ENCODE measurements at regions not wholly inside any gene's neighbourhood (a gene's known extent, or its start where the extent isn't known, plus 50 kb on each side); places are given as distances from the start of the nearest gene placed in this dataset.

- H3K4me3 ChIP-seq: no peak overlapping the region
- no peaks in the 10 kb centered on the region for H3K36me3 ChIP-seq (ENCODE audit: low read depth, missing control alignments)
- no peak overlapping the region for H3K27ac ChIP-seq
- no peak for DNase-seq
- intact Hi-C loops (cut with DNase I; ENCODE audit: low total_unique reads): no loop called here
- no peak for TF ChIP-seq POLR2A (IDR thresholded peaks at IDR 0.05)
- no peak for TF ChIP-seq CTCF (IDR thresholded peaks at IDR 0.05)
- H3K9me3 ChIP-seq: no peaks in the 10 kb centered on the region
- WGBS, 2 donors: 92% methylated on average over 4 of the region's 4 CpGs
- no peaks in the 10 kb centered on the region for H3K4me1 ChIP-seq
- H3K27me3 ChIP-seq: no peaks in the 10 kb centered on the region
These were observed 1078.5 kb upstream of the ZEB2 start for GRCh38 chr2:145598434-145598833.

GRCh38 chr2:145597809-145598208 lies 1077.9 kb upstream of the ZEB2 start:
- intact Hi-C loops (cut with DNase I; ENCODE audit: low total_unique reads): no loop called here
- Histone ChIP-seq H3K4me3 (no peak overlapping the region), H3K4me1 (no peaks in the 10 kb centered on the region), H3K9me3 (no peaks in the 10 kb centered on the region), H3K27ac (no peak overlapping the region), H3K36me3 (ENCODE audit: low read depth, missing control alignments) (no peaks in the 10 kb centered on the region), H3K27me3 (no peaks in the 10 kb centered on the region)
- DNase-seq: no peak
- TF ChIP-seq CTCF (IDR thresholded peaks at IDR 0.05): no peak
- TF ChIP-seq POLR2A (IDR thresholded peaks at IDR 0.05): no peak

DNA sequence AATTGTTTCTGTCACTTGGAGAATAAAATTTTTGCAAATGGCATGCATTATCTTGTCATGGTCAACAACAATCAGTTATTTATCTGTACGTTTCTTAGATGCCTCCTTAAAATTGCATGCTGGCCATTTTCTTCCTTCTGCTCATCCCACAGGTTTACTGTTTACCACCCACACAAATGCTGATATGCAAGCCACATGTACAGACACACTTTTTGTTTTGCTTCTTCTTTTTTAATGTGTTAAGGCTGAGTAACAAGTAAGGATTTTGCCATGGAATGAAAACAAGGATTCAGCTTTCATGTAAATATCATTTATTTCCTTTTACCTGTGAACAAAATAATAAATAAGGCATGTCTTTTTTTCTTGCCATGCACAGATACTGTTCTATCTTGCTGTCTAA lies 1077.1 kb upstream of the ZEB2 start:
- Histone ChIP-seq H3K9me3 (no peaks in the 10 kb centered on the region), H3K4me3 (no peak overlapping the region), H3K27me3 (no peaks in the 10 kb centered on the region), H3K4me1 (no peaks in the 10 kb centered on the region), H3K27ac (no peak overlapping the region), H3K36me3 (ENCODE audit: low read depth, missing control alignments) (no peaks in the 10 kb centered on the region)
- no peak for TF ChIP-seq POLR2A (IDR thresholded peaks at IDR 0.05)
- no peak for TF ChIP-seq CTCF (IDR thresholded peaks at IDR 0.05)
- WGBS, 2 donors: 31 to 41% methylated on average over 1 of the region's 1 CpG
- intact Hi-C loops (cut with DNase I; ENCODE audit: low total_unique reads): no loop called here
- no peak for DNase-seq

- intact Hi-C loops (cut with DNase I; ENCODE audit: low total_unique reads): no loop called here
- 83 to 91% methylated on average over 3 of the region's 3 CpGs for WGBS, 2 donors
These were observed 1076.5 kb upstream of the ZEB2 start for GRCh38 chr2:145596416-145596815.

More at GRCh38 chr2:145596416-145596815, 1076.5 kb upstream of the ZEB2 start:
- no peaks in the 10 kb centered on the region for H3K36me3 ChIP-seq (ENCODE audit: low read depth, missing control alignments)
- no peaks in the 10 kb centered on the region for H3K4me1 ChIP-seq
- TF ChIP-seq CTCF (IDR thresholded peaks at IDR 0.05) (no peak), POLR2A (IDR thresholded peaks at IDR 0.05) (no peak)
- H3K4me3 ChIP-seq: no peak overlapping the region
- no peak for DNase-seq
- no peaks in the 10 kb centered on the region for H3K27me3 ChIP-seq
- H3K9me3 ChIP-seq: no peaks in the 10 kb centered on the region
- H3K27ac ChIP-seq: no peak overlapping the region

Measured in testis (tissue), 2 donors.